ENCODE measurements at regions not wholly inside any gene's neighbourhood (a gene's known extent, or its start where the extent isn't known, plus 50 kb on each side); places are given as distances from the start of the nearest gene placed in this dataset.
"Not testable (repeated sequence)": the region's sequence is repeated elsewhere in the genome, so short reads cannot be mapped to it uniquely, and the experiment has no call there.

DNA sequence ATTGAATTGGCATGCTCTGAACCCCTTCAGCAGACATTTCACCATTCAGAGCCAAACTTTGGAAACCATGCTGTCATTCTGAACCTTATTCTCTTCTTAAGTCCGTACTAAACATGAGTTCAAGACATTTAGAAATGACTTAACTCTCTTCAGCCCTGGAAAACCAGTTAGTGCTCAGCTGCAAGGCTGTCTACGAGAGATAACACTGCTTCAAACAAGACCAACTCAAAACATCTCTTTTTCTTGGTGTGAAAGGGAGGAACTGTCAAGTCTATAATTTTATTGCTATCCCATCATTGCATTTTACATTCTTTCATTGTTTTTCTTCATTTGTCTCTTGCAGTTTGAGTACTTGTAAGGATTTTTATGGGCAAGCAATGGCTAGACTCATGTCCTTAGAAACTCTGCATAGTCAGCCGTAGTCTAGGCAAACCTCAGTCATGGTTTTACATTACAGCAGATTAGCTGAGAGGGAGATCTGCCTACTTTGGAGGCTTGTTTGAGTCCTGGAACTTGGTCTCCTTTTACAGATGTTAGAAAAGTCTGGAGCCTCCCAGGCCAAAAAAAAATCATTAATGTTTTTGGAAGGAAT, 120.6 kb upstream of the JADE1 start:
- no peaks in the 10 kb centered on the region for H3K36me3 ChIP-seq (ENCODE audit: control insufficient read depth, insufficient read depth, low read length, severe bottlenecking)
- no peak overlapping the region for H3K9ac ChIP-seq (ENCODE audit: low read length)
- peaks cover 4% of the 10 kb centered on the region for H3K9me3 ChIP-seq (ENCODE audit: control insufficient read depth, low read length)
- H3K4me3 ChIP-seq (ENCODE audit: low read length) = no peak overlapping the region
- no peak for DNase-seq (ENCODE audit: low read depth)
- H3K27me3 ChIP-seq (replicated peaks; ENCODE audit: control insufficient read depth, insufficient read depth, low read length) = no peaks in the 10 kb centered on the region
- H3K4me1 ChIP-seq (ENCODE audit: control insufficient read depth, insufficient read depth, low read length) = peaks cover 8% of the 10 kb centered on the region

DNA sequence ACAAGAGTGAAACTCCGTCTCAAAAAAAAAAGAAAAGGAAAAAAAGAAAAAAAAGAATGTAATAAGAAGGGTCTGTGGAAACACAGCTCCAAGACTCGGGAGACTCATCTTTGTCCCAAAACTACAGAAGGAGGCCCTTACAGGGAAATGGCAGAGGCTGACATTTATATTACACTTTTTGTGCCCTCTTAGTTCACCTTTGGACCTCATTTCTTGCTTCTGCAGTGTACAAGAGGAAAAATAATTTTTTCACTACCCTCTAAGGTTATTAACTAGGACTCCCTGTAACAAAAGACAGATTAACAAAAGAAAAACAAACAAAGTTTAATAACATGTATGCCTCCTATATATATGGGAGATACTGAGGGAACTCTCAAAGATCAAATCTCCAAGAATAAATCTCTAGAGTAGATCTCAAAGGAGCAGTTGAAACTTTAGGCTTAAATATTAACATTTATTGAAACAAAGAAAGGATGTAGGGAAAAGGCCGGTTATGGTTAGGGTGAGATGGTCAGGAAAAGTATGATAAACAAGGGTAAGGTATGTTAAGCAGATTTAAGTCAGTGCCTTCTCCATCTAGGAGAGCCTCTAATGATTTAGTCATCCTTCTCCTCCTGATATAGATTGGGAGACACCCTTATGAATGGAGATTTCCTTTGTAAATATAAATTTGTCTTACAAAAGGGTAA, 121.3 kb upstream of the JADE1 start:
- Histone ChIP-seq H3K4me3 (ENCODE audit: low read length) (no peak overlapping the region), H3K27me3 (replicated peaks; ENCODE audit: control insufficient read depth, insufficient read depth, low read length) (no peaks in the 10 kb centered on the region), H3K9me3 (ENCODE audit: control insufficient read depth, low read length) (peaks cover 4% of the 10 kb centered on the region), H3K4me1 (ENCODE audit: control insufficient read depth, insufficient read depth, low read length) (peaks cover 8% of the 10 kb centered on the region), H3K9ac (ENCODE audit: low read length) (no peak overlapping the region), H3K36me3 (ENCODE audit: control insufficient read depth, insufficient read depth, low read length, severe bottlenecking) (no peaks in the 10 kb centered on the region)
- DNase-seq (ENCODE audit: low read depth) = no peak

DNA sequence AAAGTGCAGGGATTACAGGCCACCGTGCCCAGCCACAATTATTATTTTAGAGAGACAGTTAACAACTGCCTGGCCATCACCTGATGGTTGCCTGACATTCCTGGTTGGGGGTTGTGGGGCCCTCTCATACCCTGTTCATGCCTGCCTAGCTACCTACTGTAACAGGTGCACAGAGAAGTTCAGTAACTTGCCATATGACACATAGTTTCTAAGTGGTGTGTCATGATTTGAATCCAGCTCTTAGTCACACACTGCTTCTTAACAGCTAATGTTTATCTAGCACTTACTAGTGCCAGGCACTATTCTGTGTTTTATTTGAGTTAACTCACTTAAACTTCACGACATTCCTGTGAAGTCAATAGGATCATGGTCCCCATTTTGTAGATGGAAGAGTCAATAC, 122.7 kb upstream of the JADE1 start:
- H3K4me1 ChIP-seq (ENCODE audit: control insufficient read depth, insufficient read depth, low read length) = peaks cover 8% of the 10 kb centered on the region
- no peaks in the 10 kb centered on the region for H3K27me3 ChIP-seq (replicated peaks; ENCODE audit: control insufficient read depth, insufficient read depth, low read length)
- no peak overlapping the region for H3K9ac ChIP-seq (ENCODE audit: low read length)
- no peaks in the 10 kb centered on the region for H3K36me3 ChIP-seq (ENCODE audit: control insufficient read depth, insufficient read depth, low read length, severe bottlenecking)
- no peak for DNase-seq (ENCODE audit: low read depth)
- H3K9me3 ChIP-seq (ENCODE audit: control insufficient read depth, low read length) = peaks cover 4% of the 10 kb centered on the region
- H3K4me3 ChIP-seq (ENCODE audit: low read length) = no peak overlapping the region

DNA sequence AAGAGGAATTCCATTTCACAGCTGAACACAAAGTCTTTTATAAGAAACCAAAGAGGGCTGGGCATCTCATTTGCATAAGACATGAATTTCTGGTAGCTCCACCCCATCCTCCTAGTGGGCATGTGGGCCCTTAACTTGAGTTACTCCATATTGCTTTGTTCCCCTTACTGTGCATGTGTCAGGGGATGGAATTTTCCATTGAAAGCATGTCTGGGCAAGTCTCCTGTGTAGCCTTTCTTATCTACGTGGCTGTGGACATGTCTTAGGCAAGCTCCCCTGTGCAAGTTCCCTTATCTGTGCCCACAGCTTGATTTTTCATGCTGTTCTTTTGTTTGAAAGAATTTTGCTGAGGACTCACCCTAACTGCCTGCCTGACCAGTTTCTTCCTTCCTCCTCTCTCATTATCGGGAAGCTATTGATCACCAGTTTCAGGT, 123.5 kb upstream of the JADE1 start:
- Histone ChIP-seq H3K4me3 (ENCODE audit: low read length) (no peak overlapping the region), H3K9ac (ENCODE audit: low read length) (no peak overlapping the region), H3K36me3 (ENCODE audit: control insufficient read depth, insufficient read depth, low read length, severe bottlenecking) (no peaks in the 10 kb centered on the region), H3K9me3 (ENCODE audit: control insufficient read depth, low read length) (peaks cover 4% of the 10 kb centered on the region), H3K4me1 (ENCODE audit: control insufficient read depth, insufficient read depth, low read length) (peaks cover 8% of the 10 kb centered on the region), H3K27me3 (replicated peaks; ENCODE audit: control insufficient read depth, insufficient read depth, low read length) (no peaks in the 10 kb centered on the region)
- no peak for DNase-seq (ENCODE audit: low read depth)

DNA sequence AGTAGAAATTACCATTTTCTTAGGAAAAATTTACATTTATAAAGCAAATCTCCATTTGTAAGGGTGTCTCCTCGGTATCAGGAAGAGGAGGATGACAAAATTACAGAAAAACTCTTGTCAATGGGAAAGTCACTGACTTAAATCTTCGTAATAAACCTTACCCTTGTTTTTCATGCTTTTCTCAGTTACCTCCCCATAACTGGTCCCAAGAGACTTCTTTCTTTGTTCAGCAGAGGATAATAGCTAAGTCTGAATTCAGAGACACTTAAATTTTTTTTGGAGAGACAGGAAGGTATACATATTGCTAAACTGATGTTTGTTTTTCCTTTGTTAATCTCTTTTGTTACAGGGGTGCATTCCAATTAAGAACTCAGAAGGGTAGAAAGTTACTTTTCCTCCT, 125.5 kb upstream of the JADE1 start:
- no peaks in the 10 kb centered on the region for H3K36me3 ChIP-seq (ENCODE audit: control insufficient read depth, insufficient read depth, low read length, severe bottlenecking)
- no peak overlapping the region for H3K4me3 ChIP-seq (ENCODE audit: low read length)
- no peaks in the 10 kb centered on the region for H3K27me3 ChIP-seq (replicated peaks; ENCODE audit: control insufficient read depth, insufficient read depth, low read length)
- no peak overlapping the region for H3K9ac ChIP-seq (ENCODE audit: low read length)
- no peak for DNase-seq (ENCODE audit: low read depth)
- no peaks in the 10 kb centered on the region for H3K4me1 ChIP-seq (ENCODE audit: control insufficient read depth, insufficient read depth, low read length)
- peaks cover 4% of the 10 kb centered on the region for H3K9me3 ChIP-seq (ENCODE audit: control insufficient read depth, low read length)

DNA sequence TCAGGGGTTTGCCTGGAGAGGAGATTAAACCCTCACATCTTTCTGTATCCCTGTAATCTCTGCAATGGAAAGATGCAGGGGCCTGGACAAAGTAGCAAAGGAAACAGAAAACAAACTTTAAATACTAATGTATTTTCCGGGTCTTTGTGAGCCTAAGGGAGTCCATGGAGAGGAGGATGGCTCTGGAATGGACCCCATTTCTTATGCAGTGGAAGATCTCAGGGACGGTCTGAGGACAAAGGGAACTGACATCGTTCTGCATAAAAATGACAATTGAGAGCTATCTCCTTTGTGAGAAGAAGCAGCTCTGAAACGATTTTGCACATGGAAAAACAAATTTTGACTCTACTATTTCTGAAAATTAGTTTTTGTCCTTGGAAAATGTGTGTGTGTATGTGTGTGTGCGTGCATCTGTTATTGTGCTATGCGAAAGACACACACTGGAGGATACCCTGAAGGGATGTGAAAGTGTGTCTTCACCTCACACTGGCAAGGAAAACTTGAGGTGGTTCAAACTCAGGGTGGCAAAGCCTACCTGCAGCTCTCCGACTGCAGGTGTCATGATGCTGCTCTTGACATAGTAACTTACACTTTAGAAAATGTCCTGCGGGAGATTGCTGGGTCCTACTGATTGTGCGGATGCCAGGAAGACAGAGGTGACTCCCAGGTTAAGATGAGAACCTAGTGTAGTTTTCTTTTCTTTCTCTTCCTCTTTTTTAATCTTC, 126.4 kb upstream of the JADE1 start:
- no peaks in the 10 kb centered on the region for H3K27me3 ChIP-seq (replicated peaks; ENCODE audit: control insufficient read depth, insufficient read depth, low read length)
- H3K4me1 ChIP-seq (ENCODE audit: control insufficient read depth, insufficient read depth, low read length) = no peaks in the 10 kb centered on the region
- H3K9ac ChIP-seq (ENCODE audit: low read length) = no peak overlapping the region
- H3K36me3 ChIP-seq (ENCODE audit: control insufficient read depth, insufficient read depth, low read length, severe bottlenecking) = no peaks in the 10 kb centered on the region
- no peak overlapping the region for H3K4me3 ChIP-seq (ENCODE audit: low read length)
- DNase-seq (ENCODE audit: low read depth) = no peak
- H3K9me3 ChIP-seq (ENCODE audit: control insufficient read depth, low read length) = peaks cover 4% of the 10 kb centered on the region

DNA sequence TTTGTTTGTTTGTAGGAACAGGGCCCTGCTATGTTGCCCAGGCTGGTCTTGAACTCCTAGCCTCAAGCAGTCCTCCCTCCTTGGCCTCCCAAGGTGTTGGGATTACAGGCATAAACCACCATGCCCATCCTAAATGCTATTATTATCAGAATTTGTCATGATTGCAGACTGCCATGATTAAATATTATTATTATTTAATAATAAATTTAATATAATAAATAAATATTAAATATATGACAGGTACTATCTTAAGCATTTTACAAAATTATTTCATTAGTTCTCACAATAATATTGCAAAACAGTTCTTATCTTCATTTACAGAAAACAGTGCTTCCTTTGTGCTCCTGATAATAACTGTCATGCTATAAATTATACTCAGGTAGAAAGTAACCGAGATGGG, 133.4 kb upstream of the JADE1 start:
- no peaks in the 10 kb centered on the region for H3K9me3 ChIP-seq (ENCODE audit: control insufficient read depth, low read length)
- no peak overlapping the region for H3K4me3 ChIP-seq (ENCODE audit: low read length)
- no peaks in the 10 kb centered on the region for H3K27me3 ChIP-seq (replicated peaks; ENCODE audit: control insufficient read depth, insufficient read depth, low read length)
- H3K9ac ChIP-seq (ENCODE audit: low read length) = no peak overlapping the region
- no peaks in the 10 kb centered on the region for H3K36me3 ChIP-seq (ENCODE audit: control insufficient read depth, insufficient read depth, low read length, severe bottlenecking)
- H3K4me1 ChIP-seq (ENCODE audit: control insufficient read depth, insufficient read depth, low read length) = peaks cover 4% of the 10 kb centered on the region
- DNase-seq (ENCODE audit: low read depth) = no peak

DNA sequence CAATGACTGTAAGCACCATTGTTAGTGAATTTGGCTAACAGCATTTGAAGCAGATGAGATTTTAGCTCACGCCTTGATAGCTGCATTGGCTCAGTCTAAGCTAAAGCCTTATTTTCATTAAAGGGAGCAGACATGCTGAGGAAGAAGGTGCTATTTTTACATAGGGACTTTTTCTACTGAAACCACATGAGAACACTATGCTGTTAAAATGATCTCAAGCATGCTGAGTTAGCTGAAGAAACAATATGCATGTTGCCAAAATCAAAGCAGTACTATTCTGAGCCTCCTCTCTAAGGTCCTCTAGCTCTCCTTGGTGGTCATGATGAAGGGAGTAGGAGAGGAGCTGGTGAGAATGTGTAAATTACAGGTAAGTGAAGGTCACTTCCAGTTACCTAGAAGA, 134.4 kb upstream of the JADE1 start:
- Histone ChIP-seq H3K9ac (ENCODE audit: low read length) (no peak overlapping the region), H3K4me1 (ENCODE audit: control insufficient read depth, insufficient read depth, low read length) (peaks cover 4% of the 10 kb centered on the region), H3K36me3 (ENCODE audit: control insufficient read depth, insufficient read depth, low read length, severe bottlenecking) (no peaks in the 10 kb centered on the region), H3K4me3 (ENCODE audit: low read length) (no peak overlapping the region), H3K27me3 (replicated peaks; ENCODE audit: control insufficient read depth, insufficient read depth, low read length) (no peaks in the 10 kb centered on the region), H3K9me3 (ENCODE audit: control insufficient read depth, low read length) (no peaks in the 10 kb centered on the region)
- no peak for DNase-seq (ENCODE audit: low read depth)

DNA sequence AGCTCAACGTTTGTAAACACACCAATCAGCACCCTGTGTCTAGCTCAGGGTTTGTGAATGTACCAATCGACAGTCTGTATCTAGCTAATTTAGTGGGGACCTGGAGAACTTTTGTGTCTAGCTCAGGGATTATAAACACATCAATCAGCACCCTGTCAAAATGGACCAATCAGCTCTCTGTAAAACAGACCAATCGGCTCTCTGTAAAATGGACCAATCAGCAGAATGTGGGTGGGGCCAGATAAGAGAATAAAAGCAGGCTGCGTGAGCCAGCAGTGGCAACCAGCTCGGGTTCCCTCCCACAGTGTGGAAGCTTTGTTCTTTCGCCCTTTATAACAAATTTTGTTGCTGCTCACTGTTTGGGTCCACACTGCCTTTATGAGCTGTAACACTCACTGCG, 136.3 kb upstream of the JADE1 start:
- not testable (repeated sequence) for H3K36me3 ChIP-seq (ENCODE audit: control insufficient read depth, insufficient read depth, low read length, severe bottlenecking); H3K9ac ChIP-seq (ENCODE audit: low read length); DNase-seq (ENCODE audit: low read depth); H3K27me3 ChIP-seq (replicated peaks; ENCODE audit: control insufficient read depth, insufficient read depth, low read length); H3K9me3 ChIP-seq (ENCODE audit: control insufficient read depth, low read length); H3K4me1 ChIP-seq (ENCODE audit: control insufficient read depth, insufficient read depth, low read length); H3K4me3 ChIP-seq (ENCODE audit: low read length)

DNA sequence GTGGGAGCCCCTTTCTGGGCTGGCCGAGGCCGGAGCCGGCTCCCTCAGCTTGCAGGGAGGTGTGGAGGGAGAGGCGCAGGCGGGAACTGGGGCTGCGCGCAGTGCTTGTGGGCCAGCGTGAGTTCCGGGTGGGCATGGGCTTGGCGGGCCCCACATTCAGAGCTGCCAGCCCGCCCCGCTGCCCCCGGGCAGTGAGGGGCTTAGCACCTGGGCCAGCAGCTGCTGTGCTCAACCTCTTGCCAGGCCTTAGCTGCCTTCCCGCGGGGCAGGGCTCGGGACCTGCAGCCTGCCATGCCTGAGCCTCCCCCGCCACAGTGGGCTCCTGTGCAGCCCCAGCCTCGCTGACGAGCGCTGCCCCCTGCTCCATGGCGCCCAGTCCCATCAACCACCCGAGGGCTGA, 136.9 kb upstream of the JADE1 start:
- H3K4me1 ChIP-seq (ENCODE audit: control insufficient read depth, insufficient read depth, low read length); H3K27me3 ChIP-seq (replicated peaks; ENCODE audit: control insufficient read depth, insufficient read depth, low read length); H3K9me3 ChIP-seq (ENCODE audit: control insufficient read depth, low read length); H3K9ac ChIP-seq (ENCODE audit: low read length); H3K36me3 ChIP-seq (ENCODE audit: control insufficient read depth, insufficient read depth, low read length, severe bottlenecking); H3K4me3 ChIP-seq (ENCODE audit: low read length); DNase-seq (ENCODE audit: low read depth): not testable (repeated sequence)

DNA sequence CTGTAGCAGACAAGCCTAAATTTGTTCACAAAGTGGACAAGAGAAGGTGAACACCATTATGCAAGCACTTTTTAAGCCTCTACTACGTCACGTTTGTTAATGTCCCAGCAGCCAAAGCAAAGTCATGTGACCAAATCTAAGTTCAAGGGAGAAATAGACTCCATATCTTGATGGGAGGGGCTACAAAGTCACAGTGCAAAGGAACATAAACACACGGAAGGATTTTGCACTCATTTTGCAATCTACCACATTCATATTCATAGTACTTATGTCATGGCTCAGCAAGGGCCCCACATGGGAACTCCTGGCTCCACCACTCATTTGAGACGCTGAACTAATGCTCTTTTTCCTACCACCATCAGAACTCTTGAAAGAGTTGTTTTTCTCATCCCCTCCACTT, 139.0 kb upstream of the JADE1 start:
- no peak for DNase-seq (ENCODE audit: low read depth)
- Histone ChIP-seq H3K4me1 (ENCODE audit: control insufficient read depth, insufficient read depth, low read length) (peaks cover 4% of the 10 kb centered on the region), H3K9ac (ENCODE audit: low read length) (no peak overlapping the region), H3K36me3 (ENCODE audit: control insufficient read depth, insufficient read depth, low read length, severe bottlenecking) (no peaks in the 10 kb centered on the region), H3K9me3 (ENCODE audit: control insufficient read depth, low read length) (peaks cover 4% of the 10 kb centered on the region), H3K4me3 (ENCODE audit: low read length) (no peak overlapping the region), H3K27me3 (replicated peaks; ENCODE audit: control insufficient read depth, insufficient read depth, low read length) (no peaks in the 10 kb centered on the region)

Data from adipocyte (in vitro differentiated cells).